Ascending aorta (tissue), 2 donors: ENCODE measurements at regions not wholly inside any gene's neighbourhood (a gene's known extent, or its start where the extent isn't known, plus 50 kb on each side); places are given as distances from the start of the nearest gene placed in this dataset.

ENCODE experiments used
- DNase-seq, 2 donors: peaks; one replicate each; pipeline ENCODE4 v3.0.0-alpha.2; 2019; ENCODE audit warnings: low spot score in 2 of 2
- H3K27ac ChIP-seq, 2 donors: fragments of 200-600 bp; sonication (generic); one replicate each; pipeline ENCODE4 v1.5.1; 2016 to 2017; ENCODE audit warnings: mild to moderate bottlenecking in 1 of 2
- H3K27me3 ChIP-seq: fragments of 200-600 bp; sonication (generic); one replicate; pipeline ENCODE4 v1.5.1; 2017
- H3K36me3 ChIP-seq, 2 donors: fragments of 200-600 bp; sonication (generic); one replicate each; pipeline ENCODE4 v1.5.1; 2016
- H3K4me1 ChIP-seq, 2 donors: fragments of 200-600 bp; sonication (generic); one replicate each; pipeline ENCODE4 v1.5.1; 2016 to 2017; ENCODE audit warnings: mild to moderate bottlenecking in 1 of 2
- H3K4me3 ChIP-seq, 2 donors: fragments of 200-600 bp; sonication (generic); one replicate each; pipeline ENCODE4 v1.5.1; 2016 to 2017; ENCODE audit warnings: mild to moderate bottlenecking in 1 of 2
- H3K9me3 ChIP-seq, 2 donors: fragments of 200-600 bp; sonication (generic); one replicate each; pipeline ENCODE4 v1.5.1; 2016
- intact Hi-C: fragments of 100-400 bp; cut with DNase I; formaldehyde crosslinking; loops from one replicate; pipeline ENCODE4 v1.15.1; 2023
- TF ChIP-seq, protein P1 (sequence below), 3 experiments: fragments of 200-600 bp in 2 of 3; fragments of 450-650 bp in 1 of 3; sonication (generic) in 2 of 3; IDR thresholded peaks; one replicate each; pipeline ENCODE4 v1.5.1; 2016 to 2019; ENCODE audit warnings: antibody characterized with exemption in 3 of 3, mild to moderate bottlenecking in 1 of 3, moderate library complexity in 1 of 3

- intact Hi-C loops = no loop called here
- no peaks in the 10 kb centered on the region for H3K27me3 ChIP-seq
- TF ChIP-seq, protein P1, sequence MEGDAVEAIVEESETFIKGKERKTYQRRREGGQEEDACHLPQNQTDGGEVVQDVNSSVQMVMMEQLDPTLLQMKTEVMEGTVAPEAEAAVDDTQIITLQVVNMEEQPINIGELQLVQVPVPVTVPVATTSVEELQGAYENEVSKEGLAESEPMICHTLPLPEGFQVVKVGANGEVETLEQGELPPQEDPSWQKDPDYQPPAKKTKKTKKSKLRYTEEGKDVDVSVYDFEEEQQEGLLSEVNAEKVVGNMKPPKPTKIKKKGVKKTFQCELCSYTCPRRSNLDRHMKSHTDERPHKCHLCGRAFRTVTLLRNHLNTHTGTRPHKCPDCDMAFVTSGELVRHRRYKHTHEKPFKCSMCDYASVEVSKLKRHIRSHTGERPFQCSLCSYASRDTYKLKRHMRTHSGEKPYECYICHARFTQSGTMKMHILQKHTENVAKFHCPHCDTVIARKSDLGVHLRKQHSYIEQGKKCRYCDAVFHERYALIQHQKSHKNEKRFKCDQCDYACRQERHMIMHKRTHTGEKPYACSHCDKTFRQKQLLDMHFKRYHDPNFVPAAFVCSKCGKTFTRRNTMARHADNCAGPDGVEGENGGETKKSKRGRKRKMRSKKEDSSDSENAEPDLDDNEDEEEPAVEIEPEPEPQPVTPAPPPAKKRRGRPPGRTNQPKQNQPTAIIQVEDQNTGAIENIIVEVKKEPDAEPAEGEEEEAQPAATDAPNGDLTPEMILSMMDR (IDR thresholded peaks at IDR 0.05) = no peak
- H3K4me1 ChIP-seq = no peaks in the 10 kb centered on the region
- no peak overlapping the region for H3K4me3 ChIP-seq
- no peaks in the 10 kb centered on the region for H3K9me3 ChIP-seq
- no peaks in the 10 kb centered on the region for H3K36me3 ChIP-seq
- no peak overlapping the region for H3K27ac ChIP-seq
- no peak for DNase-seq
Observed at GRCh38 chr10:121221991-121222390, 370.8 kb downstream of the WDR11 start.

- Histone ChIP-seq H3K9me3 (no peaks in the 10 kb centered on the region), H3K4me3 (no peak overlapping the region), H3K27me3 (no peaks in the 10 kb centered on the region), H3K27ac (no peak overlapping the region), H3K4me1 (no peaks in the 10 kb centered on the region), H3K36me3 (no peaks in the 10 kb centered on the region)
- no peak for DNase-seq
- intact Hi-C loops = no loop called here
- TF ChIP-seq, protein P1 (IDR thresholded peaks at IDR 0.05) = no peak
Observed at GRCh38 chr10:121222842-121223241, 371.7 kb downstream of the WDR11 start.

- H3K9me3 ChIP-seq = no peaks in the 10 kb centered on the region
- no peak overlapping the region for H3K27ac ChIP-seq
- TF ChIP-seq, protein P1 (IDR thresholded peaks at IDR 0.05) = no peak
- no peaks in the 10 kb centered on the region for H3K27me3 ChIP-seq
- DNase-seq = no peak
- no peaks in the 10 kb centered on the region for H3K4me1 ChIP-seq
- no peak overlapping the region for H3K4me3 ChIP-seq
- intact Hi-C loops = no loop called here
- H3K36me3 ChIP-seq = no peaks in the 10 kb centered on the region
Observed at GRCh38 chr10:121231079-121231478, 367.2 kb downstream of the FGFR2 start.

DNA sequence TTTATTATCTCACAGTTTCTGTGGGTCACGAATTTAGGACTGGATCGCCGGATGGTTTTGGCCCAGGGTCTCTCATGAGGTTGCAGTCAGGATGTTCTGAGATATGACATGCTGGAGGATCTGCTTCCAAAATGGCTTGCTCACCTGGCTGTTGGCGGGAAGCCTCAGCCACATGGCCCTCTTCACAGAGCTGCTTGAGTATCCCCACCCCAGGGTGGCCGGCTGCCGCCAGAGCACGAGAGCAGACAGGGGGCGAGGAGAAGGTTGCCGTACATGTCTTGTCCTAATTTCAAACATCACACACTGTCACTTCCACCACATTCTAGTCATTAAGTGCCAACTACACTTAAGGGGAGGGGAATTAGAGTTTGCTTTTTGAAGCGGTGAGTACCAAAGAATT, 365.8 kb downstream of the FGFR2 start:
- Histone ChIP-seq H3K36me3 (no peaks in the 10 kb centered on the region), H3K27ac (no peak overlapping the region), H3K4me1 (no peaks in the 10 kb centered on the region), H3K27me3 (no peaks in the 10 kb centered on the region), H3K4me3 (no peak overlapping the region), H3K9me3 (peaks cover 0 to 2% of the 10 kb centered on the region in 2 donors)
- DNase-seq = no peak
- TF ChIP-seq, protein P1 (IDR thresholded peaks at IDR 0.05) = no peak
- intact Hi-C loops = no loop called here

DNA sequence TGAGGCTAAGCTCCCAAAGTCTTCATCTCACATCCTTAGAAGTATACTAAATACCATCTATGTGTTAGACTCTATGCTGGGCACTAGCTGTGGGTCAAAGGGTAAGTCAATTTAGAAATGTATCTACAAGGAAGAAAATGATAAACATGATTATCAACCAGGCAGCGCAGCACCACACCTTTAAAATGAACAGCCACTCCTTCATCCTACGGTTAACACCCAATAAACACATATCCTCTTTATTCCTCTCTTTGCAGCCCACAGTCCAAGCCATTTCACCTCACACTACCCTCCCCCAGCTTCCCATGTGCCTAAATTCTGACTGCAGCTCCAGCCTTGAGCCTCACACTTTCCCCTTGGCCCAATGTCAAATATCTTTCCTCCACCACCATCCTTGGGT, 362.6 kb downstream of the FGFR2 start:
- Histone ChIP-seq H3K27ac (no peak overlapping the region), H3K9me3 (peaks cover 0 to 5% of the 10 kb centered on the region in 2 donors), H3K27me3 (no peaks in the 10 kb centered on the region), H3K4me3 (no peak overlapping the region), H3K4me1 (no peaks in the 10 kb centered on the region), H3K36me3 (no peaks in the 10 kb centered on the region)
- intact Hi-C loops = no loop called here
- DNase-seq = no peak
- TF ChIP-seq, protein P1 (IDR thresholded peaks at IDR 0.05) = no peak

GRCh38 chr10:121236621-121237020, 361.6 kb downstream of the FGFR2 start:
- no peak for DNase-seq
- no peaks in the 10 kb centered on the region for H3K4me1 ChIP-seq
- intact Hi-C loops = no loop called here
- H3K9me3 ChIP-seq = peaks cover 0 to 5% of the 10 kb centered on the region in 2 donors
- H3K4me3 ChIP-seq = no peak overlapping the region
- TF ChIP-seq, protein P1 (IDR thresholded peaks at IDR 0.05) = no peak
- H3K27ac ChIP-seq = no peak overlapping the region
- no peaks in the 10 kb centered on the region for H3K36me3 ChIP-seq
- H3K27me3 ChIP-seq = no peaks in the 10 kb centered on the region
